GM21529 (cell line): ENCODE measurements at regions not wholly inside any gene's neighbourhood (a gene's known extent, or its start where the extent isn't known, plus 50 kb on each side); places are given as distances from the start of the nearest gene placed in this dataset.

Experiments
- ATAC-seq: cut with Tn5 transposase; IDR thresholded peaks from one replicate; pipeline ENCODE4 v1.9.1; 2021; ENCODE audit not compliant: unreplicated experiment

- ATAC-seq, result no peak
These were observed 156.3 kb downstream of the SLC7A11 start for GRCh38 chr4:138085736-138086305.

GRCh38 chr4:138078751-138079520 lies 163.2 kb downstream of the SLC7A11 start:
- no peak for ATAC-seq

GRCh38 chr4:138078253-138078652 lies 163.9 kb downstream of the SLC7A11 start:
- ATAC-seq, result no peak

- no peak for ATAC-seq
These were observed 165.6 kb downstream of the SLC7A11 start for GRCh38 chr4:138076561-138076960.

- ATAC-seq, result no peak
These were observed 171.3 kb downstream of the SLC7A11 start for GRCh38 chr4:138070816-138071215.

GRCh38 chr4:138063581-138063980 lies 178.6 kb downstream of the SLC7A11 start:
- ATAC-seq, result no peak

- ATAC-seq, result no peak
These were observed 179.2 kb downstream of the SLC7A11 start for GRCh38 chr4:138062929-138063328.

- ATAC-seq, result no peak
These were observed 185.6 kb downstream of the SLC7A11 start for GRCh38 chr4:138056541-138056940.

GRCh38 chr4:138055890-138056289 lies 186.3 kb downstream of the SLC7A11 start:
- ATAC-seq, result no peak

GRCh38 chr4:138053641-138054301 lies 188.4 kb downstream of the SLC7A11 start:
- no peak for ATAC-seq

GRCh38 chr4:138052806-138053632 lies 189.1 kb downstream of the SLC7A11 start:
- ATAC-seq, result no peak

GRCh38 chr4:138051157-138051556 lies 191.0 kb downstream of the SLC7A11 start:
- no peak for ATAC-seq

- no peak for ATAC-seq
These were observed 191.5 kb downstream of the SLC7A11 start for GRCh38 chr4:138050601-138051000.

GRCh38 chr4:138049355-138049754 lies 192.8 kb downstream of the SLC7A11 start:
- ATAC-seq, result no peak

GRCh38 chr4:138047290-138047689 lies 194.9 kb downstream of the SLC7A11 start:
- no peak for ATAC-seq

GRCh38 chr4:138045036-138045435 lies 197.1 kb downstream of the SLC7A11 start:
- no peak for ATAC-seq

- ATAC-seq, result no peak
These were observed 203.1 kb downstream of the SLC7A11 start for GRCh38 chr4:138039010-138039409.

- no peak for ATAC-seq
These were observed 204.5 kb downstream of the SLC7A11 start for GRCh38 chr4:138037696-138038095.

GRCh38 chr4:138035781-138036258 lies 206.3 kb downstream of the SLC7A11 start:
- ATAC-seq, result peak; percentile 100

- no peak for ATAC-seq
These were observed 207.3 kb downstream of the SLC7A11 start for GRCh38 chr4:138034871-138035270.

- ATAC-seq, result no peak
These were observed 209.9 kb downstream of the SLC7A11 start for GRCh38 chr4:138032222-138032621.
